ENCODE measurements at regions not wholly inside any gene's neighbourhood (a gene's known extent, or its start where the extent isn't known, plus 50 kb on each side); places are given as distances from the start of the nearest gene placed in this dataset.

GRCh38 chr5:148776261-148776660 lies 50.1 kb upstream of the ADRB2 start:
- no peak for TF ChIP-seq POLR2A (IDR thresholded peaks at IDR 0.05)
- TF ChIP-seq, protein P1, sequence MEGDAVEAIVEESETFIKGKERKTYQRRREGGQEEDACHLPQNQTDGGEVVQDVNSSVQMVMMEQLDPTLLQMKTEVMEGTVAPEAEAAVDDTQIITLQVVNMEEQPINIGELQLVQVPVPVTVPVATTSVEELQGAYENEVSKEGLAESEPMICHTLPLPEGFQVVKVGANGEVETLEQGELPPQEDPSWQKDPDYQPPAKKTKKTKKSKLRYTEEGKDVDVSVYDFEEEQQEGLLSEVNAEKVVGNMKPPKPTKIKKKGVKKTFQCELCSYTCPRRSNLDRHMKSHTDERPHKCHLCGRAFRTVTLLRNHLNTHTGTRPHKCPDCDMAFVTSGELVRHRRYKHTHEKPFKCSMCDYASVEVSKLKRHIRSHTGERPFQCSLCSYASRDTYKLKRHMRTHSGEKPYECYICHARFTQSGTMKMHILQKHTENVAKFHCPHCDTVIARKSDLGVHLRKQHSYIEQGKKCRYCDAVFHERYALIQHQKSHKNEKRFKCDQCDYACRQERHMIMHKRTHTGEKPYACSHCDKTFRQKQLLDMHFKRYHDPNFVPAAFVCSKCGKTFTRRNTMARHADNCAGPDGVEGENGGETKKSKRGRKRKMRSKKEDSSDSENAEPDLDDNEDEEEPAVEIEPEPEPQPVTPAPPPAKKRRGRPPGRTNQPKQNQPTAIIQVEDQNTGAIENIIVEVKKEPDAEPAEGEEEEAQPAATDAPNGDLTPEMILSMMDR (IDR thresholded peaks at IDR 0.05) = no peak

All from vagina (tissue), 2 donors.